SK-N-MC (cell line): ENCODE measurements at regions not wholly inside any gene's neighbourhood (a gene's known extent, or its start where the extent isn't known, plus 50 kb on each side); places are given as distances from the start of the nearest gene placed in this dataset.

Experiments
- EZH2 ChIP-seq: fragments of 200-600 bp; sonication (generic); IDR thresholded peaks from one replicate; pipeline ENCODE4 v1.6.1; 2017; ENCODE audit warnings: antibody characterized with exemption
- FOXP2 ChIP-seq: optimal IDR thresholded peaks from 2 replicates; pipeline ENCODE3; 2011; ENCODE audit warnings: mild to moderate bottlenecking, moderate library complexity; ENCODE audit not compliant: insufficient read depth; ENCODE audit errors: extremely low read length, control extremely low read depth
- POLR2AphosphoS5 ChIP-seq: IDR thresholded peaks from 2 replicates; pipeline ENCODE4 v1.6.1; 2012; ENCODE audit warnings: mild to moderate bottlenecking, low read depth, low read length, borderline replicate concordance

- TF ChIP-seq POLR2AphosphoS5 (no peak), EZH2 (no peak), FOXP2 (no peak)
Observed at GRCh38 chr12:75727577-75727976, 216.2 kb upstream of the KRR1 start.
